Heart right ventricle (tissue), 16 donors: ENCODE measurements at regions not wholly inside any gene's neighbourhood (a gene's known extent, or its start where the extent isn't known, plus 50 kb on each side); places are given as distances from the start of the nearest gene placed in this dataset.

Experiments used
- ATAC-seq, 8 donors: fragments of 200-7000 bp; cut with Tn5 transposase; one replicate each; pipeline ENCODE4 v1.9.1; 2020; ENCODE audit warnings: mild to moderate bottlenecking in 8 of 8, moderate library complexity in 8 of 8, moderate number of reproducible peaks in 1 of 8
- DNase-seq, 2 donors: peaks; one replicate each; pipeline ENCODE4 v3.0.0-alpha.2; 2020
- H3K27ac ChIP-seq, 10 donors: fragments of 200-600 bp; sonication (generic) in 2 of 10; one replicate each; pipeline versions ENCODE4 v1.5.0 to v1.8.0; 2020 to 2022; ENCODE audit warnings: mild to moderate bottlenecking in 3 of 10
- H3K27me3 ChIP-seq, 7 donors: fragments of 200-600 bp; one replicate each; pipeline ENCODE4 v1.8.0; 2021 to 2022; ENCODE audit warnings: mild to moderate bottlenecking in 2 of 7
- H3K36me3 ChIP-seq, 9 donors: fragments of 200-600 bp; sonication (generic) in 1 of 9; one replicate each; pipeline versions ENCODE4 v1.5.0 to v1.8.0; 2020 to 2022; ENCODE audit warnings: mild to moderate bottlenecking in 2 of 9
- H3K4me1 ChIP-seq, 9 donors: fragments of 200-600 bp; sonication (generic) in 1 of 9; one replicate each; pipeline versions ENCODE4 v1.5.0 to v1.8.0; 2020 to 2022; ENCODE audit warnings: mild to moderate bottlenecking in 4 of 9
- H3K4me3 ChIP-seq, 10 donors: fragments of 200-600 bp; sonication (generic) in 2 of 10; one replicate each; pipeline versions ENCODE4 v1.5.0 to v1.8.0; 2020 to 2022; ENCODE audit warnings: mild to moderate bottlenecking in 7 of 10, moderate library complexity in 2 of 10
- H3K9me3 ChIP-seq, 11 donors: fragments of 200-600 bp in 10 of 11; sonication (generic) in 2 of 11; one replicate each; pipeline versions ENCODE4 v1.5.0 to v1.8.0; 2013 to 2022; ENCODE audit warnings: mild to moderate bottlenecking in 2 of 11, control low read depth in 1 of 11, moderate library complexity in 1 of 11
- CTCF ChIP-seq, 9 donors: fragments of 200-600 bp; sonication (generic) in 2 of 9; IDR thresholded peaks; one replicate each; pipeline versions ENCODE4 v1.5.0 to v1.8.0; 2021 to 2022; ENCODE audit warnings: antibody characterized with exemption in 9 of 9, mild to moderate bottlenecking in 5 of 9, moderate library complexity in 1 of 9
- WGBS, 2 donors: extraction: QIAGEN DNeasy Blood & Tissue Kit; methylation state at CpG; one replicate each; pipeline ENCODE4 v1.1.7; 2013; ENCODE audit warnings: inconsistent platforms in 1 of 2; 5-methylcytosine and 5-hydroxymethylcytosine counted together
- intact Hi-C, 10 donors: fragments of 100-400 bp; cut with DNase I; formaldehyde crosslinking; loops; one replicate each; pipeline versions ENCODE4 v1.11.1 to v1.14.2; 2022
- donor health status: Arrhythmogenic right ventricular cardiomyopathy.
- donor health status: ischemic (EF 13 %, LVEDD 7.1; RV severe dilation, severe dysfunction).
- donor health status: healthy with polysubstance abuse.
- donor health status: DM: no; HTN: yes; CAD: no.
- donor health status: DM: no; HTN: no; CAD: no.
- donor health status: ischemic (EF 25% LVEDD 6.9; RV normal size, moderate dysfunction).
- donor health status: ischemic (EF 25% LVEDD 5.7; RV mildly dilated, moderate dysfunction).
- donor health status: healthy.
- donor health status: DM: yes; HTN: yes; CAD: no.
- donor health status: Ischemic cardiomyopathy.
- donor health status: ischemic (EF 35%, LVEDD 5.7; RV mildly dilated, moderate dysfunction).
- donor health status: nonischemic (EF 11% LVEDD 7.7; RV severe dilation, severe dysfunction).
- donor health status: DM: yes; HTN: yes; CAD: no.
- donor health status: PGD.
- donor health status: ischemic (EF 29% LVEDD 5.4; RV normal size, mild dysfunction).
- donor health status: nonischemic (EF 23%, LVEDD 6.1; RV moderate dilation, normal function).

GRCh38 chr1:222390181-222390580 lies 157.7 kb downstream of the HHIPL2 start:
- H3K27me3 ChIP-seq: peaks cover 0 to 3% (median 0%) of the 10 kb centered on the region in 7 donors
- no peak overlapping the region for H3K27ac ChIP-seq
- intact Hi-C loops: no loop called here
- H3K9me3 ChIP-seq: no peaks in the 10 kb centered on the region
- 80 to 81% methylated on average over 2 of the region's 2 CpGs for WGBS, 2 donors
- H3K36me3 ChIP-seq: no peaks in the 10 kb centered on the region
- TF ChIP-seq CTCF (IDR thresholded peaks at IDR 0.05): no peak
- DNase-seq: no peak
- ATAC-seq: no peak
- no peak overlapping the region for H3K4me3 ChIP-seq
- no peaks in the 10 kb centered on the region for H3K4me1 ChIP-seq

GRCh38 chr1:222387007-222387814 lies 160.7 kb downstream of the HHIPL2 start:
- Histone ChIP-seq H3K4me1 (no peaks in the 10 kb centered on the region), H3K4me3 (no peak overlapping the region), H3K27ac (no peak overlapping the region), H3K36me3 (no peaks in the 10 kb centered on the region), H3K9me3 (peaks cover 0 to 9% (median 0%) of the 10 kb centered on the region in 11 donors), H3K27me3 (peaks cover 0 to 3% (median 0%) of the 10 kb centered on the region in 7 donors)
- ATAC-seq (no peak), DNase-seq (no peak)
- no peak for TF ChIP-seq CTCF (IDR thresholded peaks at IDR 0.05)
- intact Hi-C loops: no loop called here
- WGBS, 2 donors: 82 to 84% methylated on average over 8 of the region's 8 CpGs

GRCh38 chr1:222385955-222386354 lies 161.9 kb downstream of the HHIPL2 start:
- intact Hi-C loops: no loop called here
- Histone ChIP-seq H3K4me3 (no peak overlapping the region), H3K27me3 (peaks cover 0 to 3% (median 0%) of the 10 kb centered on the region in 7 donors), H3K27ac (no peak overlapping the region), H3K4me1 (no peaks in the 10 kb centered on the region), H3K36me3 (no peaks in the 10 kb centered on the region), H3K9me3 (peaks cover 0 to 9% (median 0%) of the 10 kb centered on the region in 11 donors)
- WGBS, 2 donors: 66 to 82% methylated on average over 1 of the region's 1 CpG
- DNase-seq (no peak), ATAC-seq (no peak)
- TF ChIP-seq CTCF (IDR thresholded peaks at IDR 0.05): no peak

GRCh38 chr1:222385262-222385661 lies 162.6 kb downstream of the HHIPL2 start:
- TF ChIP-seq CTCF (IDR thresholded peaks at IDR 0.05): no peak
- no peak overlapping the region for H3K27ac ChIP-seq
- peaks cover 0 to 4% (median 0%) of the 10 kb centered on the region in 7 donors for H3K27me3 ChIP-seq
- H3K36me3 ChIP-seq: no peaks in the 10 kb centered on the region
- H3K4me3 ChIP-seq: no peak overlapping the region
- DNase-seq (no peak), ATAC-seq (no peak)
- H3K9me3 ChIP-seq: peaks cover 0 to 9% (median 0%) of the 10 kb centered on the region in 11 donors
- intact Hi-C loops: no loop called here
- no peaks in the 10 kb centered on the region for H3K4me1 ChIP-seq
